GM23248 (cell line): ENCODE measurements at regions not wholly inside any gene's neighbourhood (a gene's known extent, or its start where the extent isn't known, plus 50 kb on each side); places are given as distances from the start of the nearest gene placed in this dataset.

Experiments
- DNase-seq: peaks from one replicate; pipeline ENCODE4 v3.0.0-alpha.2; 2015
- H2AFZ ChIP-seq: fragments of 200-600 bp; sonication (generic); 2 replicates; pipeline ENCODE4 v1.6.1; 2016; ENCODE audit warnings: antibody characterized with exemption
- H3F3A ChIP-seq: fragments of 200-600 bp; sonication (generic); 2 replicates; pipeline ENCODE4 v1.6.1; 2016; ENCODE audit warnings: mild to moderate bottlenecking, antibody characterized with exemption, mixed run types; ENCODE audit not compliant: insufficient read depth
- H3K27ac ChIP-seq: fragments of 200-600 bp; sonication (generic); 2 replicates; pipeline ENCODE4 v1.5.1; 2016; ENCODE audit warnings: mild to moderate bottlenecking
- H3K27me3 ChIP-seq: fragments of 200-600 bp; sonication (generic); replicated peaks from 2 replicates; pipeline ENCODE4 v1.6.1; 2016; ENCODE audit warnings: mild to moderate bottlenecking; ENCODE audit not compliant: insufficient read depth
- H3K36me3 ChIP-seq: fragments of 200-600 bp; sonication (generic); 2 replicates; pipeline ENCODE4 v1.6.1; 2016; ENCODE audit warnings: low read depth, mild to moderate bottlenecking
- H3K4me1 ChIP-seq: fragments of 200-600 bp; sonication (generic); 2 replicates; pipeline ENCODE4 v1.6.1; 2016; ENCODE audit warnings: mild to moderate bottlenecking; ENCODE audit not compliant: insufficient read depth
- H3K4me2 ChIP-seq: fragments of 200-600 bp; sonication (generic); one replicate; pipeline ENCODE4 v1.6.1; 2016; ENCODE audit warnings: mild to moderate bottlenecking; ENCODE audit not compliant: unreplicated experiment
- H3K4me3 ChIP-seq: fragments of 200-600 bp; sonication (generic); 2 replicates; pipeline ENCODE4 v1.5.1; 2016; ENCODE audit warnings: mild to moderate bottlenecking
- H3K79me2 ChIP-seq: fragments of 200-600 bp; sonication (generic); 2 replicates; pipeline ENCODE4 v1.6.1; 2016; ENCODE audit warnings: mild to moderate bottlenecking; ENCODE audit not compliant: insufficient read depth
- H3K9ac ChIP-seq: fragments of 200-600 bp; sonication (generic); 2 replicates; pipeline ENCODE4 v1.6.1; 2016; ENCODE audit warnings: mild to moderate bottlenecking
- H3K9me2 ChIP-seq: fragments of 200-600 bp; sonication (generic); 2 replicates; pipeline ENCODE4 v1.6.1; 2016; ENCODE audit warnings: mixed run types, mild to moderate bottlenecking, moderate library complexity; ENCODE audit not compliant: insufficient read depth
- H3K9me3 ChIP-seq: fragments of 200-600 bp; sonication (generic); one replicate; pipeline ENCODE4 v1.6.1; 2017; ENCODE audit warnings: low read depth
- H4K20me1 ChIP-seq: fragments of 200-600 bp; sonication (generic); 2 replicates; pipeline ENCODE4 v1.6.0; 2016; ENCODE audit not compliant: insufficient read depth
- EZH2 ChIP-seq: fragments of 200-600 bp; sonication (generic); IDR thresholded peaks from 2 replicates; pipeline ENCODE4 v1.6.1; 2018; ENCODE audit warnings: antibody characterized with exemption, mild to moderate bottlenecking; ENCODE audit not compliant: insufficient read depth, poor library complexity, severe bottlenecking
- EZH2phosphoT487 ChIP-seq: fragments of 200-600 bp; sonication (generic); IDR thresholded peaks from 2 replicates; pipeline ENCODE4 v1.6.1; 2018; ENCODE audit warnings: antibody characterized with exemption, moderate library complexity, mild to moderate bottlenecking, low read depth; ENCODE audit not compliant: insufficient read depth
- WGBS, 2 experiments: methylation state at CpG; one replicate each; pipeline ENCODE4 v1.1.6; 2015 to 2017; ENCODE audit warnings: low lambda C conversion rate in 2 of 2, low coverage in 1 of 2; ENCODE audit errors: missing lambda C conversion rate in 2 of 2; 5-methylcytosine and 5-hydroxymethylcytosine counted together
- in situ Hi-C: fragments of 300-500 bp; cut with MboI; formaldehyde crosslinking; loops from 2 replicates; pipeline ENCODE4 v1.15.0; 2020

GRCh38 chr16:65781855-65782254 lies 584.6 kb upstream of the CDH5 start:
- Histone ChIP-seq H3K79me2 (no peaks in the 10 kb centered on the region), H3F3A (peaks cover 17% of the 10 kb centered on the region), H2AFZ (no peak overlapping the region), H3K4me1 (peaks cover 22% of the 10 kb centered on the region), H3K9me2 (no peaks in the 10 kb centered on the region), H4K20me1 (no peaks in the 10 kb centered on the region), H3K36me3 (no peaks in the 10 kb centered on the region), H3K4me2 (peak overlapping the region; percentile 76), H3K4me3 (no peak overlapping the region), H3K9me3 (no peaks in the 10 kb centered on the region), H3K27me3 (no peaks in the 10 kb centered on the region), H3K27ac (no peak overlapping the region), H3K9ac (no peak overlapping the region)
- no peak for TF ChIP-seq EZH2phosphoT487
- in situ Hi-C loops = no loop called here
- DNase-seq = no peak

- Histone ChIP-seq H3K9ac (no peak overlapping the region), H3F3A (peaks cover 17% of the 10 kb centered on the region), H3K4me3 (no peak overlapping the region)
Measured at GRCh38 chr16:65781363-65781762, 585.1 kb upstream of the CDH5 start.

GRCh38 chr16:65779201-65779600 lies 587.3 kb upstream of the CDH5 start:
- Histone ChIP-seq H2AFZ (no peak overlapping the region), H3K4me2 (no peak overlapping the region), H3K79me2 (no peaks in the 10 kb centered on the region), H3K4me1 (peaks cover 22% of the 10 kb centered on the region), H4K20me1 (no peaks in the 10 kb centered on the region), H3F3A (peaks cover 17% of the 10 kb centered on the region), H3K4me3 (no peak overlapping the region), H3K9ac (no peak overlapping the region), H3K36me3 (no peaks in the 10 kb centered on the region), H3K9me2 (no peaks in the 10 kb centered on the region), H3K9me3 (no peaks in the 10 kb centered on the region), H3K27me3 (no peaks in the 10 kb centered on the region), H3K27ac (no peak overlapping the region)
- TF ChIP-seq EZH2phosphoT487 = no peak
- TF ChIP-seq EZH2 = no peak
- WGBS, 2 experiments = 95% methylated on average over 7 of the region's 7 CpGs
- in situ Hi-C loops = no loop called here
- no peak for DNase-seq

More at GRCh38 chr16:65781363-65781762, 585.1 kb upstream of the CDH5 start:
- Histone ChIP-seq H3K36me3 (no peaks in the 10 kb centered on the region), H3K4me1 (peaks cover 22% of the 10 kb centered on the region), H3K9me3 (no peaks in the 10 kb centered on the region), H3K27ac (no peak overlapping the region), H2AFZ (no peak overlapping the region), H3K4me2 (peak overlapping the region; percentile 2), H3K79me2 (no peaks in the 10 kb centered on the region), H3K27me3 (no peaks in the 10 kb centered on the region), H3K9me2 (no peaks in the 10 kb centered on the region), H4K20me1 (no peaks in the 10 kb centered on the region)
- TF ChIP-seq EZH2phosphoT487 (no peak), EZH2 (no peak)
- DNase-seq = peak; percentile 8
- in situ Hi-C loops = no loop called here
- WGBS, 2 experiments = 89 to 100% methylated on average over 1 of the region's 1 CpG

- TF ChIP-seq EZH2 (no peak), EZH2phosphoT487 (no peak)
- 54 to 64% methylated on average over 2 of the region's 2 CpGs for WGBS, 2 experiments
- H3K4me2 ChIP-seq = no peak overlapping the region
Measured at GRCh38 chr16:65776639-65777183, 589.8 kb upstream of the CDH5 start.

GRCh38 chr16:65775829-65776228 lies 590.7 kb upstream of the CDH5 start:
- Histone ChIP-seq H3F3A (no peaks in the 10 kb centered on the region), H3K9me3 (no peaks in the 10 kb centered on the region), H3K27ac (no peak overlapping the region), H3K36me3 (no peaks in the 10 kb centered on the region), H4K20me1 (no peaks in the 10 kb centered on the region), H3K9me2 (no peaks in the 10 kb centered on the region), H3K27me3 (no peaks in the 10 kb centered on the region), H3K4me1 (no peaks in the 10 kb centered on the region), H3K4me2 (no peak overlapping the region), H3K4me3 (no peak overlapping the region), H2AFZ (no peak overlapping the region), H3K79me2 (no peaks in the 10 kb centered on the region), H3K9ac (no peak overlapping the region)
- TF ChIP-seq EZH2 (no peak), EZH2phosphoT487 (no peak)
- no peak for DNase-seq
- in situ Hi-C loops = no loop called here
- 11 to 15% methylated on average over 4 of the region's 4 CpGs for WGBS, 2 experiments

More at GRCh38 chr16:65776639-65777183, 589.8 kb upstream of the CDH5 start:
- H3K4me3 ChIP-seq = no peak overlapping the region
- H3K9me2 ChIP-seq = no peaks in the 10 kb centered on the region
- H3F3A ChIP-seq = peaks cover 5% of the 10 kb centered on the region
- H3K79me2 ChIP-seq = no peaks in the 10 kb centered on the region
- H2AFZ ChIP-seq = no peak overlapping the region
- in situ Hi-C loops = no loop called here
- no peaks in the 10 kb centered on the region for H4K20me1 ChIP-seq
- no peak overlapping the region for H3K27ac ChIP-seq
- H3K4me1 ChIP-seq = peaks cover 7% of the 10 kb centered on the region
- H3K27me3 ChIP-seq = no peaks in the 10 kb centered on the region
- no peak for DNase-seq
- no peaks in the 10 kb centered on the region for H3K9me3 ChIP-seq
- H3K36me3 ChIP-seq = no peaks in the 10 kb centered on the region
- H3K9ac ChIP-seq = no peak overlapping the region
